HUES6 (cell line): ENCODE measurements at regions not wholly inside any gene's neighbourhood (a gene's known extent, or its start where the extent isn't known, plus 50 kb on each side); places are given as distances from the start of the nearest gene placed in this dataset.

ENCODE experiments used
- H3K27ac ChIP-seq: 2 replicates; pipeline ENCODE4 v1.7.0; 2013; ENCODE audit warnings: low read depth, mild to moderate bottlenecking, low read length, inconsistent platforms
- H3K27me3 ChIP-seq: 2 replicates; pipeline ENCODE4 v1.6.1; 2013; ENCODE audit warnings: low read length; ENCODE audit not compliant: control insufficient read depth, insufficient read depth
- H3K36me3 ChIP-seq: 2 replicates; pipeline ENCODE4 v1.6.1; 2013; ENCODE audit warnings: low read length; ENCODE audit not compliant: control insufficient read depth, insufficient read depth
- H3K4me1 ChIP-seq: 2 replicates; pipeline ENCODE4 v1.6.1; 2013; ENCODE audit warnings: low read length; ENCODE audit not compliant: control insufficient read depth, insufficient read depth
- H3K4me3 ChIP-seq: 2 replicates; pipeline ENCODE4 v1.5.1; 2013; ENCODE audit warnings: low read depth, low read length
- H3K9ac ChIP-seq: one replicate; pipeline ENCODE4 v1.6.1; 2013; ENCODE audit warnings: mild to moderate bottlenecking, low read length
- H3K9me3 ChIP-seq: 2 replicates; pipeline ENCODE4 v1.6.1; 2013; ENCODE audit warnings: low read depth, low read length; ENCODE audit not compliant: control insufficient read depth, insufficient read depth

DNA sequence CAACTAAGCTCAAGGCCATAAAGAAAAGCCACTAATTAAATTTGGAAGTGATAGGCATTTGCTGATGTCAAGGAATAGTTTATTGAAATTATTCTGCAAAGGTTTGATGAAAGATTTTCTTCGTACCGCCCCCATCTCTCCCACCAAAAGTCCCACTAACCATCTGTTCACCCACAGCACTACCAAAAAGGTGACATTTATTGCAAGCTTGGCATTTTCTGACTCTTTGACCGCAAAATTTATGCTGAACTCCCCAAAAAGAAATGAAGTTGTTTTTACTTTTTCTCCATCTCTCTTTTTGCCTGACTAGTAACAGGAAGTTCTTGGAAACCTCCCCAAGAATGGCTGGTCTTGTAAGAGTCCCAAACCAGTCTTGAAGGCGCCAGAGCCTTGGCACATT lies 384.9 kb upstream of the SOX9 start:
- no peaks in the 10 kb centered on the region for H3K9me3 ChIP-seq
- H3K4me1 ChIP-seq: no peaks in the 10 kb centered on the region
- no peak overlapping the region for H3K9ac ChIP-seq
- H3K4me3 ChIP-seq: no peak overlapping the region
- no peaks in the 10 kb centered on the region for H3K36me3 ChIP-seq
- H3K27ac ChIP-seq: no peak overlapping the region
- H3K27me3 ChIP-seq: no peaks in the 10 kb centered on the region

DNA sequence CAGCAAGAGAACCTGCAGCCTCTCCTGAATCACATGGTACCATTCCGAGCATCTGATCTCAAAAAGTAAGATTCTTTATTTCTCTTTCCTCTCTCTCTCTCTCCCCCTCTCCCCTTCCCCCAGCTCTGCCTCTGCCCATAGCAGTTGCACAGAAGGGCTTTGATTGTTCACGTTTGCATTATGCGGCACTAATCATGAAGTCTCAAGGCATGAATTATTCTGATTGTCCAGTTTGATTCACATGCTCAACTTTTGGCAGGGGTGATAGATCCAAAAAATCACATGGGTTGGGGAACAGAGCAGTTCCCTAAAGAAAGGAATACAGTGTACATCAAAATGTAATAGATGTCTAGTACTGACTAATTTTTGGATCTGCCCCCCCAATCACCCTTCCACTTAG lies 380.0 kb upstream of the SOX9 start:
- Histone ChIP-seq H3K9ac (no peak overlapping the region), H3K36me3 (no peaks in the 10 kb centered on the region), H3K27me3 (no peaks in the 10 kb centered on the region)

DNA sequence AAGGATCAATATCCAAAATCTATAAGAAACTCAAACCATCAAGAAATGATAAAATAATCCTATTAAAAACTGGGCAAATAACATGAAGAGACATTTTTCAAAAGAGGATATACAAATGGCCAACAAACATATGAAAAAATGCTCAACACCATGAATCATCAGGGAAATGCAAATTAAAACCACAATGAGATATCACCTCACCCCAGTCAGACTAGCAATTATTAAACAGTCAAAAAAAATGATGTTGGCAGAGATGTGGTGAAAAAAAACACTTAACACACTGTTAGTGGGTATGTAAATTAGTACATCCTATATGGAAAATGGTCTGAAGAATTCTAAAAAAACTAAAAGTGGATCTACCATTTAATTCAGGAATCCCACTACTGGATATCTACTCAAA lies 379.0 kb upstream of the SOX9 start:
- Histone ChIP-seq H3K27ac (no peak overlapping the region), H3K27me3 (no peaks in the 10 kb centered on the region), H3K9ac (no peak overlapping the region), H3K4me1 (no peaks in the 10 kb centered on the region), H3K36me3 (no peaks in the 10 kb centered on the region), H3K9me3 (no peaks in the 10 kb centered on the region), H3K4me3 (no peak overlapping the region)

More for the DNA sequence above, 380.0 kb upstream of the SOX9 start:
- no peaks in the 10 kb centered on the region for H3K4me1 ChIP-seq
- H3K4me3 ChIP-seq: no peak overlapping the region
- H3K27ac ChIP-seq: no peak overlapping the region
- H3K9me3 ChIP-seq: no peaks in the 10 kb centered on the region

DNA sequence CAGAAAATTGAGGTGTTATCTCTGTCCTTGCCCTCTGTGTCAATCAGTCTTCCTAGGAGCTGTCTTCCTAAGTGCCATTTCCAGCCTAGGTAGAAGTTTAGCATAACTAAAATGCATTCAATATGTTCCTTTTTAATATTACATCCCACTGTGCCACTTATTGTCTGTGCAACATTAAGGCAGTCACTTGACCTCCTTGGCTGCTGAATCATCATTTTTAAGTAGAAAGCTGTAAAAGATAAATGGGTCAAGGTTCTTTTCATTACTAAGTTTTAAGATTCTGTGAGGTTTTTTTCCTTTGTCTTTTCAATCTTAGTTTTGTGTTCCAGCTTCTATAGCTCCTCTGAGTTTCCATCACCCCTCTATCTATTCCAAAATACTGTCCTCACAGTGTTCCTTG lies 371.9 kb upstream of the SOX9 start:
- no peaks in the 10 kb centered on the region for H3K36me3 ChIP-seq
- H3K4me3 ChIP-seq: no peak overlapping the region
- H3K27me3 ChIP-seq: no peaks in the 10 kb centered on the region
- H3K4me1 ChIP-seq: no peaks in the 10 kb centered on the region
- no peak overlapping the region for H3K27ac ChIP-seq
- H3K9ac ChIP-seq: no peak overlapping the region
- H3K9me3 ChIP-seq: no peaks in the 10 kb centered on the region

DNA sequence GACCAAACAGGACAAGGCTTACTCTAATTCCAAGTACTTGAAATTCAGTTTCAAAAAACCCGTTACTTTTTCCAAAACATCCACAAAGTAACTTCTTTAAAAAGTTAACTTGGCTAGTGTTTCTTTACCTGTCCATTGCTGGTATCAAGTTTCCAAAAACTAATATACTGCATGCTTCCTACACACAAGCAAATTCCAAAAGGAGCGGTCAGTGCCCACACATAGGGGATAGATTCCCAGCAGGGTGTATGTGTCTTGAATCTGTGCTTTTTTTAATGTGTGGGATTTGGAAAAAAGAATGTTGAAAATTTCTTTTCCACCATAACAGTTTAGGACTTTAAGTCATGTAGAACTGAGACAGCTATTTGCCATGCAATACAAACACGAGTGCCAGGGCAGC lies 367.8 kb upstream of the SOX9 start:
- Histone ChIP-seq H3K27me3 (no peaks in the 10 kb centered on the region), H3K27ac (no peak overlapping the region), H3K4me1 (no peaks in the 10 kb centered on the region), H3K36me3 (no peaks in the 10 kb centered on the region), H3K9me3 (no peaks in the 10 kb centered on the region), H3K9ac (no peak overlapping the region), H3K4me3 (no peak overlapping the region)

DNA sequence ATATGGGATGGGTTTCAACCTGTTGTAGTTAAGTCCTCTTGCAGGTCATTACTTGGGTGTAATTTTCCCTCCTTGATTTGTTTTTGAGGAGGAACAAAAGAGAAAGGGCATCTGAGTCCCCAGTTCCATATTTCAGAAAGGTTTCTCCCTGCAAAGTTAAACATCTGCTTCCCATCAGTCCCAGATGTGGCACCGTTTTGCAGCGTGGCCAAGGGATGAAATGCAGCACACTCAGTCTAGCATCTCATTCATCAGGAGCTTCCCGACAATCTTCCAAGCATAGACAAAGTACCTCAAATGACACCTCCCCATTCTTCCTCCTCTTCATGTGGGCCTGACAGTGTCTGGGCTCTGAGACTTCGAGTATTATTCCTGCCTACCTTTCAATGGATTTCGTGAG lies 363.7 kb upstream of the SOX9 start:
- H3K27ac ChIP-seq: no peak overlapping the region
- H3K4me3 ChIP-seq: no peak overlapping the region
- no peaks in the 10 kb centered on the region for H3K27me3 ChIP-seq
- no peaks in the 10 kb centered on the region for H3K4me1 ChIP-seq
- no peaks in the 10 kb centered on the region for H3K9me3 ChIP-seq
- no peak overlapping the region for H3K9ac ChIP-seq
- H3K36me3 ChIP-seq: no peaks in the 10 kb centered on the region

DNA sequence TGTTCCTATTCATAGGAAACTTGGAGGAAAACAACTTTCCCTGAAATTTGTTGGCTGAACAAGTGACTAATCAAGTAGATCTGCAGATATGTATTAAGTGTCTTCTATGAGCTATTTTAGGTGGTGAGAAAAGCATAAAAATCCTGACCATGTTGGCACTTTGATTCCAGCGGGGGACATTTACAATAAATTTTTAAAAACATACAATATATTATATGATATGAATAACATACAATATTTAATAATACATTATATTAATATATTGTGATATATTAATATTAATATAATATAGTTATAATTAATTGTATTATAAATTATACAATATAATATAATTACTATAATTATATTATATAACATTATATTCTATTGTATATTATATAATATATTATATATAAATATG lies 362.9 kb upstream of the SOX9 start:
- no peak overlapping the region for H3K4me3 ChIP-seq
- no peaks in the 10 kb centered on the region for H3K27me3 ChIP-seq
- H3K9ac ChIP-seq: no peak overlapping the region
- H3K27ac ChIP-seq: no peak overlapping the region
- no peaks in the 10 kb centered on the region for H3K36me3 ChIP-seq
- H3K4me1 ChIP-seq: no peaks in the 10 kb centered on the region
- no peaks in the 10 kb centered on the region for H3K9me3 ChIP-seq

DNA sequence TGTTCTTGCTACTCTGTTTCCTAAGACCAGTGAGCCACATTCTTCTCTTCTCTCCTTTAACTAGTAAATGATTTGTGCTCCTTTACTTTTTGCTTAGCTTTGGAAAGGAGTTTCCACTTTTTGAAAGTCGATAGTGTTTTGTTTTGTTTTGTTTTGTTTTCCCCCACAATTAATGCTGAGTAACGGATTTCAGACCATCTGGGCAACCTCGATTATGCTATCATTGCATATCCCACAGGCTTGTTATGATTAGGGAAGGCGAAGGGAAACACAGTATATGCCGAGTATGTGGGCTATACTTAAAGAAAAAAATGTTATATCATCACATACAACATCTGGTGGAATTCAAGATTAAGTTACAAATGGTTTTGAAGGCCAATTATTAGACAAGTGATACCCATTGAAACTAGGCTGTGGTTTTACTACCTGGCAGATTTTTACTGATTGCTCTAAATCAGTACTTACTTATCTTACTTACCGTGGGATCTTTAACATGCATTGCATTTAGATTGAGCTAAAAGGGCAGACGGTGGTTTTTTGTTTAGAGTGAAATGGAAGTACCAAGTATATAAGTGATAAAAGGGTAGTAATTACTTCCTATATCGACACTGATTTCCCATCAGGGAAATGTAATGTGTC lies 361.3 kb upstream of the SOX9 start:
- H3K36me3 ChIP-seq: no peaks in the 10 kb centered on the region
- no peak overlapping the region for H3K9ac ChIP-seq
- H3K9me3 ChIP-seq: no peaks in the 10 kb centered on the region
- no peaks in the 10 kb centered on the region for H3K4me1 ChIP-seq
- no peak overlapping the region for H3K4me3 ChIP-seq
- H3K27me3 ChIP-seq: no peaks in the 10 kb centered on the region
- H3K27ac ChIP-seq: no peak overlapping the region

DNA sequence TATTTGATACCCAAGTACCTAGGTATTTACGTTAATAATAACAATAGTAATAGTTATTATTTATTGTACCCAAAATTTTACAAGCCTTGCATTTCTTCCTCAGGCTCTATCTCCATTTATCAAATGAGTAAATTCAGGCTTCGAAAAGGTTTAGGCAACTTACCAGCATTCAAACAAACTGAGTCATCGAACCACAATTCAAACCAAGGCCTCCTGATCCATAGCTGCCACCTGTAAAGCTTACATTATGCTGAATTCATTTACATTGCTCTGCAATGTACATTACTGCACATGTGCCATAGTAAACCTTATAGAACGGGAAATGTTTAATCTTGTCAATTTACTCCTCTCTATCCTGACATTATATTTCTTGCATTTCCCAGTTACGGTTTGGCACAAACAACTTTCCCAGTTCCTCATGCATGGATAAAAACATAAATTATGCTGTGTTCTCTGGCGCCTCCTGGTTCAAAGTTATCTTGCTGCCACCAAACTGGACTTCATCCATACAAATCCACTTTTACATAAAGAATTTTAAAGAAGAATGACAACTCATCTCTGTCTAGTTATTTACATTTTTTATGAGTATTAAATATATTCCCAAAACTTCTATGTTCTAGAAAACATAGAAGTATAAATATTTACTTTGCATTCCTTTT lies 360.6 kb upstream of the SOX9 start:
- Histone ChIP-seq H3K4me3 (no peak overlapping the region), H3K36me3 (no peaks in the 10 kb centered on the region), H3K4me1 (no peaks in the 10 kb centered on the region), H3K27me3 (no peaks in the 10 kb centered on the region), H3K27ac (no peak overlapping the region), H3K9ac (no peak overlapping the region), H3K9me3 (no peaks in the 10 kb centered on the region)

DNA sequence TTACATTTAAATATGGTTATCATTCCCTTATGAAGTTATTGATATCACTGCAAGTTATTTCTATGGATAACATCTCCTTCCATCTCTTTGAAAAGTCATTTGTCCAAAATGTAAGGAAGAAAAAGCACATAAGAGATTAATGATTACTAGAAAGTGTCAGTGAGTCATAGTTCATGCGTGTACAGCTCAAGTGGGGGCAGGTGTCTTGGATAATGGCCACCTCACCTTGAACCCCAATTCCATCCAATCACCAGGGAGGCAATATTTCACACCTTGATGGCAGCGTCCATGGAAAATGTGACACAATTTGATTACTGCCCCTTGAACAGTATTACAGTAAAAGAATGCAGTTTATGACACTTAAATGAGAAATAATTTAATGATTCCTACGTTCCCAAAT lies 358.3 kb upstream of the SOX9 start:
- no peak overlapping the region for H3K4me3 ChIP-seq
- H3K4me1 ChIP-seq: no peaks in the 10 kb centered on the region
- no peaks in the 10 kb centered on the region for H3K27me3 ChIP-seq
- no peaks in the 10 kb centered on the region for H3K36me3 ChIP-seq
- H3K9ac ChIP-seq: no peak overlapping the region
- no peak overlapping the region for H3K27ac ChIP-seq
- no peaks in the 10 kb centered on the region for H3K9me3 ChIP-seq

DNA sequence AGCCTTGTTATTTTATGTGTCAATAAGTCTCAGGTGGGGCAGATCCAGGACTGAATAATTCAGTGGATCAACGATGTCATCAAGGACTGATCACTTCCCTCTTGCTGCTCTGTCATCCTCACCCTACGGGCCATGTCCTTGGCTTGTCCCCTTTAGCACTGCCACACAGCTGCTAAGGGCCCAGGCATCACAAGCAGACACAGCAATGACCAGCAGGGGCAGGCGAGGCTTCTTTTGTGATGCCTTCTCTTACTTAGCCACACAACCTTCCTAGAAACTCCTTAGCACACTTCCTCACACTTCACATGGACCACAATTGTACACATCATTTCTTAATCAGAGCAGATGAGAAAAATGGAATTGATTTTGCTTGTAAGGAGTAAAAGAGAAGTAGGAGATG lies 356.3 kb upstream of the SOX9 start:
- no peaks in the 10 kb centered on the region for H3K27me3 ChIP-seq
- H3K9me3 ChIP-seq: no peaks in the 10 kb centered on the region
- H3K9ac ChIP-seq: no peak overlapping the region
- H3K27ac ChIP-seq: no peak overlapping the region
- no peak overlapping the region for H3K4me3 ChIP-seq
- H3K4me1 ChIP-seq: no peaks in the 10 kb centered on the region
- no peaks in the 10 kb centered on the region for H3K36me3 ChIP-seq
